Bronchial epithelial cell (primary cell): ENCODE measurements at regions not wholly inside any gene's neighbourhood (a gene's known extent, or its start where the extent isn't known, plus 50 kb on each side); places are given as distances from the start of the nearest gene placed in this dataset.

ENCODE experiments used
- DNase-seq: peaks from one replicate; pipeline ENCODE4 v3.0.0-alpha.2; 2010; ENCODE audit warnings: low read depth
- FAIRE-seq: peaks from 2 replicates; lab custom pipeline; 2011; peaks lifted over from hg19 to GRCh38; lab: Jason Lieb, UNC
- H3K27me3 ChIP-seq: 2 replicates; pipeline ENCODE4 v1.5.1; 2011; ENCODE audit warnings: low read length; ENCODE audit not compliant: control insufficient read depth, insufficient read depth
- H3K36me3 ChIP-seq: 2 replicates; pipeline ENCODE4 v1.5.1; 2011; ENCODE audit warnings: low read length; ENCODE audit not compliant: control insufficient read depth, insufficient read depth
- H3K4me3 ChIP-seq: 2 replicates; pipeline ENCODE4 v1.5.1; 2011; ENCODE audit warnings: mild to moderate bottlenecking, low read depth, low read length, control low read depth
- TF ChIP-seq, protein P1 (sequence below): IDR thresholded peaks from 2 replicates; pipeline ENCODE4 v1.5.1; 2011; ENCODE audit warnings: mild to moderate bottlenecking, moderate library complexity, low read length, control low read depth, inconsistent platforms; ENCODE audit not compliant: insufficient read depth, severe bottlenecking

DNA sequence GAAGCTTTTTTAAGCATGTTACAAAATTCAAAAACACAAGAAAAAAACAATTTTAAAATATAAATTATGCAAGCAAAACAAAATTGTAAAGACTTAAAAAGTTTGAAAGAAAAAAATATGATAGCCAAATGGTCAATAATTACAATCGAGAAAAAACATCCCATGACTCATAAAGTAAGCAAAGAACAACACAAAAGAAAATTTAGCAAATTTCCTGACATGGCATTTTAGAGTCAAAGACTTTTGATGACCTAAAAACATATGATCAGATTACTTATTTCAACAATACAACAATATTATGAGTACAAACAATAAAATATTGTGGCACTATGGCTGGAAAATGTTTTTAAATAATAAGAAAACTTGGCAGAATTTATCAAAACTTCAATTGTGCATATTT lies 312.1 kb upstream of the MEOX2 start:
- Histone ChIP-seq H3K4me3 (no peak overlapping the region), H3K36me3 (no peaks in the 10 kb centered on the region), H3K27me3 (no peaks in the 10 kb centered on the region)
- FAIRE-seq (no peak), DNase-seq (peak; percentile 18)
- TF ChIP-seq, protein P1, sequence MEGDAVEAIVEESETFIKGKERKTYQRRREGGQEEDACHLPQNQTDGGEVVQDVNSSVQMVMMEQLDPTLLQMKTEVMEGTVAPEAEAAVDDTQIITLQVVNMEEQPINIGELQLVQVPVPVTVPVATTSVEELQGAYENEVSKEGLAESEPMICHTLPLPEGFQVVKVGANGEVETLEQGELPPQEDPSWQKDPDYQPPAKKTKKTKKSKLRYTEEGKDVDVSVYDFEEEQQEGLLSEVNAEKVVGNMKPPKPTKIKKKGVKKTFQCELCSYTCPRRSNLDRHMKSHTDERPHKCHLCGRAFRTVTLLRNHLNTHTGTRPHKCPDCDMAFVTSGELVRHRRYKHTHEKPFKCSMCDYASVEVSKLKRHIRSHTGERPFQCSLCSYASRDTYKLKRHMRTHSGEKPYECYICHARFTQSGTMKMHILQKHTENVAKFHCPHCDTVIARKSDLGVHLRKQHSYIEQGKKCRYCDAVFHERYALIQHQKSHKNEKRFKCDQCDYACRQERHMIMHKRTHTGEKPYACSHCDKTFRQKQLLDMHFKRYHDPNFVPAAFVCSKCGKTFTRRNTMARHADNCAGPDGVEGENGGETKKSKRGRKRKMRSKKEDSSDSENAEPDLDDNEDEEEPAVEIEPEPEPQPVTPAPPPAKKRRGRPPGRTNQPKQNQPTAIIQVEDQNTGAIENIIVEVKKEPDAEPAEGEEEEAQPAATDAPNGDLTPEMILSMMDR, result no peak

- Histone ChIP-seq H3K36me3 (no peaks in the 10 kb centered on the region), H3K27me3 (no peaks in the 10 kb centered on the region), H3K4me3 (no peak overlapping the region)
- TF ChIP-seq, protein P1, result no peak
- DNase-seq (no peak), FAIRE-seq (no peak)
These were observed 308.5 kb upstream of the MEOX2 start for GRCh38 chr7:15995027-15995426.

- no peak for DNase-seq
- FAIRE-seq, result no peak
- no peak overlapping the region for H3K4me3 ChIP-seq
- no peaks in the 10 kb centered on the region for H3K27me3 ChIP-seq
- no peaks in the 10 kb centered on the region for H3K36me3 ChIP-seq
- TF ChIP-seq, protein P1, result no peak
These were observed 302.7 kb upstream of the MEOX2 start for GRCh38 chr7:15989194-15989593.

DNA sequence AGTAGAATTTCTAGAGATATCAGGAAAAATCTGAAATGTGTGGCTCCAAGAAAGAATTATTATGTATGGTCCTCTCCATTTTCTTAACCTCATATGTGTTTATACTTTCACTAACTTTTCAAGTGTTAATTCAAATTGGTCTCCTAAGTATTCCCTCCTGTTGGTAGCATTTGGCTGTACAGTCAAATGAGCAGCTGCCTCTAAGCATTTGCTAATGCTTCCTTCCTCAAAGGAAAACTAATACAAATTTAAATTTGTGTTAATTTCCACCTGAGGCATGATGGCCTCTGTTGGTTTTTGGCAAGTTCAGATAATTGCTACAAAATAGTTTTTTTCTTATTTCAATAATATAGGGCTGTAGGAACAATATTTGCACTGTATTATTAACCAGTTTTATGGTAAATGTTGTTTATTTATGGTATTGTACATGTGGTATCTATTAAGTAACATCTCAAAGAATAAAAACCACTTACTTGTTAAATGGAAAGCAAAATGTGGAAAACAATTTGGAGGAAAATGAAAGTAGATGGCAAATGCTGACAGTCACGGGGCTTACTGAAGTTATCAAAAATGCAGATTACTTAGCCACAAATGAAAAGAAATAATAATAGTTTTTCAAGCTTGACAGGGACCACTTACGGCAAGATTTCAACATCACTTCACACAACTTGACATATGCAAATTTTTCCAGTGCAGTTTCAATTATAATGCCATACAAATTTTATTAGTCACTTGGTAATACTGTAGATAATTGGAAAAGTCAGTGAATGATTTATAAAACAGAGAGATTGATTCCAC lies 299.3 kb upstream of the MEOX2 start:
- DNase-seq (no peak), FAIRE-seq (no peak)
- Histone ChIP-seq H3K4me3 (no peak overlapping the region), H3K27me3 (no peaks in the 10 kb centered on the region), H3K36me3 (no peaks in the 10 kb centered on the region)
- TF ChIP-seq, protein P1, result no peak

DNA sequence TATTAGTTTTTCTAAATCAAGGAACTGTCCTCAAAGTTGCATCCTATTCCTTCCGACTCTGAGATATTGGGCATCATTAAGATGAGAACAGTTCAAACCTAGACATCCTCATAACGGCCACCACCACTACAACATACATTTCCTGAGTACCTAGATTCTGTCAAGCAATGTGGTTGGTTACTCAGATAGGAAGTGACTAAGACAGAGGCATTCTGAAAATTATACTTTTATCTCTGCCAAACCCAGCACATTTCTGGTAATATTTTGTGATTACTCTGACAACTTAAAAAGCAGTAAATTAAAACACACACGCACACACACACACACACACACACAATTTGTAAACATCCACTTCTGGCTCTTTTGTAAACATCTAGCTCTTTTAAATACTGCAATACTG lies 291.2 kb upstream of the MEOX2 start:
- FAIRE-seq, result no peak
- H3K36me3 ChIP-seq, result no peaks in the 10 kb centered on the region
- TF ChIP-seq, protein P1, result no peak
- peak; percentile 11 for DNase-seq
- H3K27me3 ChIP-seq, result no peaks in the 10 kb centered on the region
- no peak overlapping the region for H3K4me3 ChIP-seq
